ENCODE measurements at regions not wholly inside any gene's neighbourhood (a gene's known extent, or its start where the extent isn't known, plus 50 kb on each side); places are given as distances from the start of the nearest gene placed in this dataset.

DNA sequence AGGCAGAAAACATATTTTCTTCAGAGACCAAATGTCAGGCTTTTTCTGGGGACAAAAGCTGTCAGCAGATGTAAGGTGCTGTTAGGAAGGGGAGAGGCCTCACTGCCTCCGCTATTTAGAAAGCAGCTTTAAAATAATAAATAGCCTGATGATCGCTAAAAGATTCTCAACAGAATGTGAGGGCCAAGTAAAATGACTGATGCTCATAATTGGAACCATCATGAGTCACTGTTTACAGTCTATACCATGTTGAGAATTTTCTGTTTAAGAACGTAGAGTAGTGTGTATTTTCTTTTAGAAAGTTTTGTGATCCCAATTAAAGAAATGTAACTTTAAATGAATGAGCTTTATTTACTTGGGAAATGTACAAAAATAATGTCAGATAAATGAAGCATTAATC, 220.0 kb downstream of the CLIC5 start:
- peaks cover 4 to 6% of the 10 kb centered on the region in 2 donors for H3K27me3 Mint-ChIP-seq
- H3K9me3 ChIP-seq: no peaks in the 10 kb centered on the region
- CTCF ChIA-PET: interaction anchor here in 1 of 2 donors (0.7 kb wide), 1 partner anchor 41 kb away, joined by 3 read pairs; no protein-coding TSS in a partner anchor
- H3K4me3 Mint-ChIP-seq: no peak overlapping the region
- H3K4me1 Mint-ChIP-seq: no peaks in the 10 kb centered on the region
- ATAC-seq (replicated peaks in 1 of 4): no peak
- POLR2A ChIA-PET: interaction anchor here (0.6 kb wide), 2 partner anchors 334 to 1463 kb away, joined by 4 read pairs; no protein-coding TSS in a partner anchor
- H3K36me3 ChIP-seq (ENCODE audit: control insufficient read depth in 2 of 2, extremely low read depth in 1 of 2, insufficient read depth in 1 of 2, low read length in 1 of 2): no peaks in the 10 kb centered on the region
- H3K36me3 Mint-ChIP-seq: no peaks in the 10 kb centered on the region
- no peak overlapping the region for H3K4me3 ChIP-seq (ENCODE audit: control insufficient read depth in 1 of 2, extremely low read depth in 1 of 2, low read length in 1 of 2)
- WGBS (ENCODE audit: insufficient coverage): 100% methylated on average over 1 of the region's 3 CpGs
- DNase-seq: no peak
- H3K27me3 ChIP-seq (replicated peaks in 1 of 2; ENCODE audit: control insufficient read depth in 2 of 2, extremely low read depth in 1 of 2, insufficient read depth in 2 of 2, low read length in 1 of 2): peaks cover 0 to 3% of the 10 kb centered on the region in 2 experiments
- H3K4me1 ChIP-seq (ENCODE audit: control insufficient read depth in 1 of 2, extremely low read depth in 1 of 2, insufficient read depth in 2 of 2, low read length in 2 of 2): no peaks in the 10 kb centered on the region
- H3K27ac Mint-ChIP-seq: no peak overlapping the region
- no peak overlapping the region for H3K27ac ChIP-seq (ENCODE audit: low read length)
- no peaks in the 10 kb centered on the region for H3K9me3 Mint-ChIP-seq

DNA sequence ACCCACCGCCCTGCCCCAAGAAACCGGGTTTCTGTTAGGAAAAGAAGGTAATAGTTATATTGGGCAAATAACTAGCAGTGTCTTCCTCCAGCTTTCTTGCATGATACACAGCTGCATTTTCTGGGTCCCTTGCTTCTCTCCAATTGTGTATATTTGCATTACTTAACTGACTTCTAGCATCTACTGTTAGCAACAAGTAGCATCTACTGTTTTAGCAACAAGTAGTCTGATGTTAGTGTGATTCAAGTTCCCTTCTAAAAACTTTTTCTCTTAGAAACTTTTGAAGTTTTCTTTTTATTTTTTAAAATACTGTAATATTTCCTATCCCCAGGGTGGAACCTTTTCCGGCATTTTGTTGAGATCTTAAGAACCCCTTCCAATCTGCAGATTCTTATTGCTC, 221.2 kb downstream of the CLIC5 start:
- peaks cover 4 to 6% of the 10 kb centered on the region in 2 donors for H3K27me3 Mint-ChIP-seq
- CTCF ChIA-PET: no interaction called here

GRCh38 chr6:45791211-45792168, 224.2 kb downstream of the CLIC5 start:
- no peaks in the 10 kb centered on the region for H3K4me1 Mint-ChIP-seq
- ATAC-seq (replicated peaks in 1 of 4) (no peak), DNase-seq (no peak)
- no peak overlapping the region for H3K4me3 ChIP-seq (ENCODE audit: control insufficient read depth in 1 of 2, extremely low read depth in 1 of 2, low read length in 1 of 2)
- WGBS (ENCODE audit: insufficient coverage): 100% methylated on average over 1 of the region's 4 CpGs
- no peaks in the 10 kb centered on the region for H3K27me3 Mint-ChIP-seq
- H3K9me3 ChIP-seq: no peaks in the 10 kb centered on the region
- H3K36me3 ChIP-seq (ENCODE audit: control insufficient read depth in 2 of 2, extremely low read depth in 1 of 2, insufficient read depth in 1 of 2, low read length in 1 of 2): no peaks in the 10 kb centered on the region
- H3K4me3 Mint-ChIP-seq: no peak overlapping the region
- H3K9me3 Mint-ChIP-seq: no peaks in the 10 kb centered on the region
- H3K27me3 ChIP-seq (replicated peaks in 1 of 2; ENCODE audit: control insufficient read depth in 2 of 2, extremely low read depth in 1 of 2, insufficient read depth in 2 of 2, low read length in 1 of 2): peaks cover 0 to 2% of the 10 kb centered on the region in 2 experiments
- no peaks in the 10 kb centered on the region for H3K36me3 Mint-ChIP-seq
- ChIA-PET POLR2A (no interaction called here), CTCF (no interaction called here)
- no peaks in the 10 kb centered on the region for H3K4me1 ChIP-seq (ENCODE audit: control insufficient read depth in 1 of 2, extremely low read depth in 1 of 2, insufficient read depth in 2 of 2, low read length in 2 of 2)
- no peak overlapping the region for H3K27ac Mint-ChIP-seq
- H3K27ac ChIP-seq (ENCODE audit: low read length): no peak overlapping the region

More for the DNA sequence above, 221.2 kb downstream of the CLIC5 start:
- Histone ChIP-seq H3K27me3 (replicated peaks in 1 of 2; ENCODE audit: control insufficient read depth in 2 of 2, extremely low read depth in 1 of 2, insufficient read depth in 2 of 2, low read length in 1 of 2) (peaks cover 0 to 3% of the 10 kb centered on the region in 2 experiments), H3K4me3 (ENCODE audit: control insufficient read depth in 1 of 2, extremely low read depth in 1 of 2, low read length in 1 of 2) (no peak overlapping the region), H3K4me1 (ENCODE audit: control insufficient read depth in 1 of 2, extremely low read depth in 1 of 2, insufficient read depth in 2 of 2, low read length in 2 of 2) (no peaks in the 10 kb centered on the region), H3K36me3 (ENCODE audit: control insufficient read depth in 2 of 2, extremely low read depth in 1 of 2, insufficient read depth in 1 of 2, low read length in 1 of 2) (no peaks in the 10 kb centered on the region), H3K27ac (ENCODE audit: low read length) (no peak overlapping the region), H3K9me3 (no peaks in the 10 kb centered on the region)
- ATAC-seq (replicated peaks in 1 of 4) (no peak), DNase-seq (no peak)
- Mint-ChIP-seq H3K27ac (no peak overlapping the region), H3K36me3 (no peaks in the 10 kb centered on the region), H3K4me1 (no peaks in the 10 kb centered on the region), H3K4me3 (no peak overlapping the region), H3K9me3 (no peaks in the 10 kb centered on the region)
- POLR2A ChIA-PET: no interaction called here
- WGBS (ENCODE audit: insufficient coverage): no CpG with 5 or more reads among the region's 3 CpGs

- no peak overlapping the region for H3K27ac Mint-ChIP-seq
- H3K4me3 ChIP-seq (ENCODE audit: control insufficient read depth in 1 of 2, extremely low read depth in 1 of 2, low read length in 1 of 2): no peak overlapping the region
- DNase-seq (no peak), ATAC-seq (replicated peaks in 1 of 4) (no peak)
- no peaks in the 10 kb centered on the region for H3K4me1 Mint-ChIP-seq
- CTCF ChIA-PET: no interaction called here
- POLR2A ChIA-PET: no interaction called here
- no peaks in the 10 kb centered on the region for H3K9me3 Mint-ChIP-seq
- no peak overlapping the region for H3K4me3 Mint-ChIP-seq
- H3K27ac ChIP-seq (ENCODE audit: low read length): no peak overlapping the region
- H3K27me3 Mint-ChIP-seq: no peaks in the 10 kb centered on the region
- no peaks in the 10 kb centered on the region for H3K36me3 ChIP-seq (ENCODE audit: control insufficient read depth in 2 of 2, extremely low read depth in 1 of 2, insufficient read depth in 1 of 2, low read length in 1 of 2)
- H3K36me3 Mint-ChIP-seq: no peaks in the 10 kb centered on the region
- H3K27me3 ChIP-seq (replicated peaks in 1 of 2; ENCODE audit: control insufficient read depth in 2 of 2, extremely low read depth in 1 of 2, insufficient read depth in 2 of 2, low read length in 1 of 2): peaks cover 0 to 2% of the 10 kb centered on the region in 2 experiments
- H3K9me3 ChIP-seq: no peaks in the 10 kb centered on the region
- H3K4me1 ChIP-seq (ENCODE audit: control insufficient read depth in 1 of 2, extremely low read depth in 1 of 2, insufficient read depth in 2 of 2, low read length in 2 of 2): no peaks in the 10 kb centered on the region
Observed at GRCh38 chr6:45789238-45789637, 226.4 kb downstream of the CLIC5 start.

DNA sequence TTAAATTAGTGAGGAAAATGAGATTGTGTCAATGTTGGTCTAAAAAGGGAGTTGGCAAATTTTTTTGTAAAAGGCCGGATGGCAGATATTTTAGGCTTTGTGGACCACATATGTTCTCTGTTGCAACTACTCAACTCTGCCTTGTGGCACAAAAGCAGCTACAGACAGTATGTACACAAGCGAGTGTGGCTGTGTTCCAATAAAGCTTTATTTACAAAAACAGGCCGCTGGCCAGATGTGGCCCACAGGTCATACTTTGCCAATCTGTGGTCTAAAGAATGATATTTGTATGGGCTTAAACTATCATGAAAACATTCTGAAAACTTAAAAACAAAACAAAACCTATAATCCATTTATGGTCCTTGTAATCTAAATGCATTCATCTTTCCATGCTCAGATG, 228.3 kb downstream of the CLIC5 start:
- no peak for ATAC-seq (replicated peaks in 1 of 4)

GRCh38 chr6:45786355-45786781, 229.3 kb downstream of the CLIC5 start:
- Histone ChIP-seq H3K4me1 (ENCODE audit: control insufficient read depth in 1 of 2, extremely low read depth in 1 of 2, insufficient read depth in 2 of 2, low read length in 2 of 2) (no peaks in the 10 kb centered on the region), H3K27me3 (replicated peaks in 1 of 2; ENCODE audit: control insufficient read depth in 2 of 2, extremely low read depth in 1 of 2, insufficient read depth in 2 of 2, low read length in 1 of 2) (peaks cover 0 to 2% of the 10 kb centered on the region in 2 experiments), H3K9me3 (no peaks in the 10 kb centered on the region), H3K4me3 (ENCODE audit: control insufficient read depth in 1 of 2, extremely low read depth in 1 of 2, low read length in 1 of 2) (no peak overlapping the region), H3K36me3 (ENCODE audit: control insufficient read depth in 2 of 2, extremely low read depth in 1 of 2, insufficient read depth in 1 of 2, low read length in 1 of 2) (no peaks in the 10 kb centered on the region), H3K27ac (ENCODE audit: low read length) (no peak overlapping the region)
- H3K9me3 Mint-ChIP-seq: no peaks in the 10 kb centered on the region
- H3K27me3 Mint-ChIP-seq: no peaks in the 10 kb centered on the region
- no peaks in the 10 kb centered on the region for H3K4me1 Mint-ChIP-seq
- 95% methylated on average over 4 of the region's 6 CpGs for WGBS (ENCODE audit: insufficient coverage)
- H3K4me3 Mint-ChIP-seq: no peak overlapping the region
- ATAC-seq (replicated peaks in 1 of 4) (no peak), DNase-seq (no peak)
- no peaks in the 10 kb centered on the region for H3K36me3 Mint-ChIP-seq
- H3K27ac Mint-ChIP-seq: no peak overlapping the region
- POLR2A ChIA-PET: no interaction called here
- CTCF ChIA-PET: no interaction called here

More for the DNA sequence above, 228.3 kb downstream of the CLIC5 start:
- H3K27me3 Mint-ChIP-seq: no peaks in the 10 kb centered on the region
- H3K27ac ChIP-seq (ENCODE audit: low read length): no peak overlapping the region
- peaks cover 0 to 2% of the 10 kb centered on the region in 2 experiments for H3K27me3 ChIP-seq (replicated peaks in 1 of 2; ENCODE audit: control insufficient read depth in 2 of 2, extremely low read depth in 1 of 2, insufficient read depth in 2 of 2, low read length in 1 of 2)
- no peaks in the 10 kb centered on the region for H3K4me1 ChIP-seq (ENCODE audit: control insufficient read depth in 1 of 2, extremely low read depth in 1 of 2, insufficient read depth in 2 of 2, low read length in 2 of 2)
- H3K4me3 ChIP-seq (ENCODE audit: control insufficient read depth in 1 of 2, extremely low read depth in 1 of 2, low read length in 1 of 2): no peak overlapping the region
- no peaks in the 10 kb centered on the region for H3K36me3 ChIP-seq (ENCODE audit: control insufficient read depth in 2 of 2, extremely low read depth in 1 of 2, insufficient read depth in 1 of 2, low read length in 1 of 2)
- no peaks in the 10 kb centered on the region for H3K4me1 Mint-ChIP-seq
- no peak overlapping the region for H3K27ac Mint-ChIP-seq
- no peaks in the 10 kb centered on the region for H3K36me3 Mint-ChIP-seq
- ChIA-PET POLR2A (no interaction called here), CTCF (no interaction called here)
- no peak for DNase-seq
- 100% methylated on average over 2 of the region's 3 CpGs for WGBS (ENCODE audit: insufficient coverage)
- no peaks in the 10 kb centered on the region for H3K9me3 ChIP-seq
- no peaks in the 10 kb centered on the region for H3K9me3 Mint-ChIP-seq
- no peak overlapping the region for H3K4me3 Mint-ChIP-seq

Data from T-cell (primary cell).